NCI-H226 (cell line): ENCODE measurements at regions not wholly inside any gene's neighbourhood (a gene's known extent, or its start where the extent isn't known, plus 50 kb on each side); places are given as distances from the start of the nearest gene placed in this dataset.

Experiments used
- DNase-seq: peaks from one replicate; pipeline ENCODE4 v3.0.0-alpha.2; 2015

DNA sequence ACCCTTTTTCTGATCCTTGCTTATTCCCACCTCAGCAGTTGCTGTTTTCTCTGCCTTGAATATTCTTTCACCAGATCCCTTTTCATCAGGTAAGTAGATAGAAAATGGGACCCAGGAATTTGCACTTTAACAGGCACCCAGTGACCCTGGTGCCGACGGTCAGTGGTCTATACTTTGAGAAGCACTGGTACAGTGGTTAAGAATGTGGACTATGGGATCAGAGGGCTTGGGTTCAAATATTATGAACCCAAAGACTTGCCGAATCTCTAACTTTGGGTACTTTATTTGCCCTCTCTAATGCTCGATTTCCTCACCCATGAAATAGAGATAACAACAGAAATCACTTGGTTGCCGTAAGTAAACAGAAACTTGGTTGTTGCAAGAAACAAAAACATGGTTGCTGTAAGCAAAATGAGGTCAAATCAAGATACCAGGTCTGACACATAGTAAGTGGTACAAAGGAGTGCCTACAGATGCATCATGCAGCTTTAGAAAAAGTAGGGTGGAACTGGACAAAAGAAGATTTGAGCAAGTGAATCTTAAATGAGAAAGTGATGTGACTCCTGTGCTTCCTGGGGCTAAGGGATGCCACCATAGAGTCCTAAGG lies 69.5 kb upstream of the GLS start:
- no peak for DNase-seq

DNA sequence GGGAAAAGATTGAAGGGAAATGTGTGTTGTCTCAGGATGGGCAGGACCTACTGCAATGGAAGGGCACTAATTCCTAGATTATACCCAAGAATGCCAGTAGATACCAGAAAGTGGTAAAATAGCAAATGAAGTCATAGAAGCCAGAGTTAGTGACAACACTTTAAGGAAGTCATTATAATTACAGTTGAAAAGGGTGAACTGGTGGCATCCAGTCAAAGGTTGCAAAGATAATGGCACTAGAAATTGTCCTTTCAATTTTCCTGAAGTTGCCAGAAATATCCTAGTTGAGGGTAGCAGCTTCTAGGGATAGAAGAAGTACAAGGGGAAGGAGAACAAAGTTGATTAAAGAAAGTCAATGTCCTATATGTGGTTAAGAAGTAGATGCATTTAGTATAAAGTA lies 68.8 kb upstream of the GLS start:
- no peak for DNase-seq

DNA sequence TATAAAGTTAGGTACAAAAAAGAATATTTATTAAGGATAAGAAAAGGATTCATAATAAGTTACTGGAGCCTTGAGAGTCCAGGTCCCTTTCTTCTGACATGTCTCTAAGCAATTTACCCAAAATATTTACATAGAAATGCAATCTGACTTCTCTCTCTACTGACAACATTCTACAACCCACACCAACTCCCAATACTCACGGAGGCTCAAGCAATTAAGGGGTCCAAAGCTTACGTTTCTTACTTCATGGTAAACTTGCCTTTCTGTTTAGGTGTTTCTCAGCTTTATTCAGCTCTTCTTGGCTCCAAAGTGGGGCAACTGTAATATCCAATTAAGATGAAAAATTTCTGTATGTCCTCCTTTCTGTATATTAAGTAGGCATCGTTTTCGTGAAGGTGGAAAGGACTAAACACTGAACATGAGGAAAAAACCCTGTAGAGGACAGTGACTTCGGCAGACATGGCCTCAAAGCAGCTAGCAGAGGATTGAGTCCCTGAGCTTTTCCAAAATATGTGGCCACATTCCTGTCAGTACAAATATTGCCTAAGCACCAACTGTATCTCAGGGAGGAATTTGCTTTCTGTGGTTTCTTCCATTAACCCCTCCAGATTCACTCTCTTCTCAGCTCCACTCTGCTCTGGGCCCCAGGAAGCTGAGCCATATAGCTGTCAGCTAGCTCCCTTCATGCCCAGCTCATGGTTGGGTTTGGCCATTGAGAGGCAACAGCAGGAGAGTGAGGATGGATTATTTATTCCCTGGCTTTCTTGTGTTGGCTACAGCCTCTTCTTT lies 67.9 kb upstream of the GLS start:
- peak; percentile 67 for DNase-seq

- no peak for DNase-seq
Measured at GRCh38 chr2:190815226-190815625, 65.4 kb upstream of the GLS start.

DNA sequence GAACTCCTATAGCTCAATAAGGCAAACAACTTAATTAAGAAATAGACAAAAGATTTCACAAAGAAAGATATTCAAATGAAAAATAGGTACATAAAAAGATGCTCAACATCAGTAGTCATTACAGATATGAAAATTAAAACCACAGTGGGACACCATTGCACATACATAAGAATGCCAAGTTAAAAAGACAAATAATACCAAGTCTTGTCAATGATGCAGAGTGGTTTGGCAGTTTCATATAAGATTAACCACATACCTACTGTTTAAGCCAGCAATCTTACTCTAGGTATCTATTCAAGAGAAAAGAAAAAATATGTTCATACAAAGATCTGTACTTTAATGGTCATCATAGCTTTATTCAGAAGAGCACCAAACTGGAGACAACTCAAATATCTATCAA lies 63.5 kb upstream of the GLS start:
- DNase-seq: no peak

- peak; percentile 54 for DNase-seq
Measured at GRCh38 chr2:190819840-190820301, 60.8 kb upstream of the GLS start.

- no peak for DNase-seq
Measured at GRCh38 chr2:190820416-190820815, 60.2 kb upstream of the GLS start.

- DNase-seq: no peak
Measured at GRCh38 chr2:190822043-190822442, 58.6 kb upstream of the GLS start.

GRCh38 chr2:190827720-190828119 lies 52.9 kb upstream of the GLS start:
- no peak for DNase-seq

GRCh38 chr2:190829642-190830041 lies 51.0 kb upstream of the GLS start:
- DNase-seq: no peak
